HepG2 (cell line): ENCODE measurements at regions not wholly inside any gene's neighbourhood (a gene's known extent, or its start where the extent isn't known, plus 50 kb on each side); places are given as distances from the start of the nearest gene placed in this dataset.

Experiments
- ATAC-seq: fragments of 200-7000 bp; cut with Tn5 transposase; 3 replicates; pipeline ENCODE4 v1.9.1; 2020; ENCODE audit warnings: mild to moderate bottlenecking, moderate library complexity
- BruUV-seq: library from RNA; stranded (reverse); fragments of 400-500 nt; replicated peaks from 2 replicates; lab custom pipeline; 2021; lab: Mats Ljungman, UMichigan
- CTCF ChIA-PET: fragments of 300-600 bp; formaldehyde crosslinking; extraction: SDS; loops from one replicate; lab custom pipeline; 2021; ENCODE audit warnings: low total read pairs, inconsistent platforms, low intra/inter-chr PET ratio; lab: Yijun Ruan, JAX
- POLR2A ChIA-PET: fragments of 350-600 bp; sonication (Branson Sonifier 250); formaldehyde crosslinking; loops from one replicate; lab custom pipeline; 2020; ENCODE audit warnings: antibody characterized with exemption, inconsistent platforms; lab: Yijun Ruan, JAX
- DNase-seq: peaks from one replicate; pipeline ENCODE4 v3.0.0-alpha.2; 2015; ENCODE audit warnings: low spot score
- FAIRE-seq: peaks from 3 replicates; lab custom pipeline; 2011; peaks lifted over from hg19 to GRCh38; lab: Jason Lieb, UNC
- H2AFZ ChIP-seq: one replicate; pipeline ENCODE4 v1.6.1; 2011; ENCODE audit warnings: low read length, inconsistent platforms
- H3K27ac ChIP-seq: fragments of 300-600 bp; 3 replicates; pipeline ENCODE4 v1.8.0; 2011; ENCODE audit warnings: mixed run types, mild to moderate bottlenecking, mixed read lengths, low read length, inconsistent platforms; ENCODE audit not compliant: insufficient read depth; ENCODE audit errors: extremely low read length
- H3K27me3 ChIP-seq, 2 experiments: fragments of 200-600 bp in 1 of 2; 2 replicates in 1 of 2; 3 replicates in 1 of 2; pipeline versions ENCODE4 v1.6.0 to v1.8.0; 2011; ENCODE audit warnings: low read length in 2 of 2, mild to moderate bottlenecking in 2 of 2, moderate library complexity in 2 of 2, inconsistent platforms in 1 of 2; ENCODE audit not compliant: insufficient read depth in 2 of 2, control insufficient read depth in 1 of 2
- H3K36me3 ChIP-seq, 2 experiments: fragments of 200-600 bp in 1 of 2; replicated peaks in 1 of 2; 2 replicates in 1 of 2; 3 replicates in 1 of 2; pipeline versions ENCODE4 v1.5.1 to v1.8.0; 2011; ENCODE audit warnings: low read length in 2 of 2, inconsistent platforms in 1 of 2; ENCODE audit not compliant: insufficient read depth in 2 of 2, control insufficient read depth in 1 of 2
- H3K4me1 ChIP-seq: 2 replicates; pipeline ENCODE4 v1.5.1; 2012; ENCODE audit warnings: low read length, inconsistent platforms; ENCODE audit not compliant: insufficient read depth
- H3K4me2 ChIP-seq: 2 replicates; pipeline ENCODE4 v1.6.0; 2011; ENCODE audit warnings: low read depth, low read length, inconsistent platforms
- H3K4me3 ChIP-seq, 3 experiments: fragments of 200-600 bp in 1 of 3; sonication (generic), shearing (Covaris generic) in 1 of 3; replicated peaks in 1 of 3; 2 replicates each; pipeline ENCODE4 v1.5.1; 2011 to 2016; ENCODE audit warnings: low read length in 3 of 3, inconsistent platforms in 2 of 3, low read depth in 2 of 3, mild to moderate bottlenecking in 2 of 3, control low read depth in 1 of 3, mixed read lengths in 1 of 3; ENCODE audit not compliant: insufficient read depth in 1 of 3
- H3K79me2 ChIP-seq: one replicate; pipeline ENCODE4 v1.6.1; 2011; ENCODE audit warnings: low read length, inconsistent platforms; ENCODE audit not compliant: insufficient read depth
- H3K9ac ChIP-seq: 2 replicates; pipeline ENCODE4 v1.6.0; 2011; ENCODE audit warnings: mild to moderate bottlenecking, low read depth, low read length, inconsistent platforms; ENCODE audit not compliant: insufficient read depth
- H3K9me3 ChIP-seq: 2 replicates; pipeline ENCODE4 v1.5.1; 2012; ENCODE audit warnings: mild to moderate bottlenecking, low read length
- H4K20me1 ChIP-seq: 2 replicates; pipeline ENCODE4 v1.6.0; 2011; ENCODE audit warnings: inconsistent platforms, mild to moderate bottlenecking, low read length, moderate library complexity; ENCODE audit not compliant: insufficient read depth
- ATM ChIP-seq: fragments of 450-650 bp; IDR thresholded peaks from 2 replicates; pipeline ENCODE4 v1.7.1; 2017; ENCODE audit warnings: mild to moderate bottlenecking, borderline replicate concordance
- CAMTA2 ChIP-seq: sonication (generic); formaldehyde crosslinking; IDR thresholded peaks from 2 replicates; pipeline ENCODE4 v1.4.0; 2020; ENCODE audit warnings: mild to moderate bottlenecking, missing genetic modification reagents, borderline replicate concordance
- DMAP1 ChIP-seq: IDR thresholded peaks from 2 replicates; pipeline ENCODE4 v1.6.1; 2016
- EZH2 ChIP-seq: conservative IDR thresholded peaks from 2 replicates; pipeline ENCODE4 v1.6.1; 2012; ENCODE audit warnings: mild to moderate bottlenecking, low read depth, low read length, moderate library complexity
- IRF1 ChIP-seq: sonication (generic); formaldehyde crosslinking; IDR thresholded peaks from 2 replicates; pipeline ENCODE4 v1.4.0; 2020; ENCODE audit warnings: low read depth, mild to moderate bottlenecking, missing genetic modification reagents
- PAF1 ChIP-seq: IDR thresholded peaks from 2 replicates; pipeline ENCODE4 v1.6.1; 2016; ENCODE audit warnings: missing genetic modification reagents, missing compliant biosample characterization
- POGZ ChIP-seq: sonication (generic); formaldehyde crosslinking; IDR thresholded peaks from 2 replicates; pipeline ENCODE4 v1.4.0; 2020; ENCODE audit warnings: mild to moderate bottlenecking, missing genetic modification reagents
- ZBTB10 ChIP-seq: sonication (generic); formaldehyde crosslinking; IDR thresholded peaks from 2 replicates; pipeline ENCODE4 v1.4.0; 2020; ENCODE audit warnings: missing genetic modification reagents, borderline replicate concordance
- ZNF460 ChIP-seq: sonication (generic); formaldehyde crosslinking; IDR thresholded peaks from 2 replicates; pipeline ENCODE4 v1.5.1; 2020; ENCODE audit warnings: missing genetic modification reagents, mild to moderate bottlenecking, borderline replicate concordance
- ZNF839 ChIP-seq: sonication (generic); formaldehyde crosslinking; IDR thresholded peaks from 2 replicates; pipeline ENCODE4 v1.4.0; 2020; ENCODE audit warnings: missing genetic modification reagents, mild to moderate bottlenecking, borderline replicate concordance
- WGBS: methylation state at CpG from one replicate; pipeline ENCODE4 v1.1.6; 2017; ENCODE audit warnings: low lambda C conversion rate; 5-methylcytosine and 5-hydroxymethylcytosine counted together
- in situ Hi-C: cut with HindIII; loops from 2 replicates; pipeline ENCODE4 v1.10.0; 2017; ENCODE audit warnings: low pct_unique_long_range_greater_than_20kb; ENCODE audit not compliant: extremely low pct_ligation_motif_present
- intact Hi-C: fragments of 100-400 bp; cut with micrococcal nuclease; formaldehyde crosslinking; loops from one replicate; pipeline ENCODE4 v1.10.0; 2022; ENCODE audit not compliant: unreplicated experiment

- peaks cover 7% of the 10 kb centered on the region; the same call in 1 of the 2 replicates for H3K4me1 ChIP-seq
- H3K4me3 ChIP-seq: no peak overlapping the region
- 0% methylated on average over 2 of the region's 2 CpGs for WGBS
- POLR2A ChIA-PET: no interaction called here
- CTCF ChIA-PET: no interaction called here
- no peak for FAIRE-seq
- H3K79me2 ChIP-seq: no peaks in the 10 kb centered on the region
- H2AFZ ChIP-seq: no peak overlapping the region
- H3K27me3 ChIP-seq: no peaks in the 10 kb centered on the region
- H3K36me3 ChIP-seq: no peaks in the 10 kb centered on the region
- no peak overlapping the region for H3K9ac ChIP-seq
- DNase-seq: no peak
- no TSS peak for BruUV-seq
- TF ChIP-seq POGZ (CRISPR knock-in tag) (no peak), ATM (no peak), ZNF839 (CRISPR knock-in tag) (no peak), EZH2 (no peak), IRF1 (CRISPR knock-in tag) (no peak), CAMTA2 (CRISPR knock-in tag) (no peak), ZNF460 (no peak), PAF1 (no peak), ZBTB10 (CRISPR knock-in tag) (no peak), DMAP1 (no peak)
- in situ Hi-C loops (no loop called here), intact Hi-C loops (no loop called here)
- H3K27ac ChIP-seq: no peak overlapping the region
- H3K4me2 ChIP-seq: no peak overlapping the region
- no peaks in the 10 kb centered on the region for H4K20me1 ChIP-seq
- H3K9me3 ChIP-seq: 0 out of 2 replicates have a peak, but pooled peaks cover 17% of the 10 kb centered on the region
- ATAC-seq: no peak
Measured at GRCh38 chr14:48788771-48789170, 797.4 kb downstream of the RPS29 start.
